HG02571 (cell line): ENCODE measurements at regions not wholly inside any gene's neighbourhood (a gene's known extent, or its start where the extent isn't known, plus 50 kb on each side); places are given as distances from the start of the nearest gene placed in this dataset.
"Not testable (repeated sequence)": the region's sequence is repeated elsewhere in the genome, so short reads cannot be mapped to it uniquely, and the experiment has no call there.

ENCODE experiments used
- ATAC-seq: cut with Tn5 transposase; IDR thresholded peaks from one replicate; pipeline ENCODE4 v1.9.1; 2021; ENCODE audit warnings: mild to moderate bottlenecking, moderate library complexity; ENCODE audit not compliant: unreplicated experiment

DNA sequence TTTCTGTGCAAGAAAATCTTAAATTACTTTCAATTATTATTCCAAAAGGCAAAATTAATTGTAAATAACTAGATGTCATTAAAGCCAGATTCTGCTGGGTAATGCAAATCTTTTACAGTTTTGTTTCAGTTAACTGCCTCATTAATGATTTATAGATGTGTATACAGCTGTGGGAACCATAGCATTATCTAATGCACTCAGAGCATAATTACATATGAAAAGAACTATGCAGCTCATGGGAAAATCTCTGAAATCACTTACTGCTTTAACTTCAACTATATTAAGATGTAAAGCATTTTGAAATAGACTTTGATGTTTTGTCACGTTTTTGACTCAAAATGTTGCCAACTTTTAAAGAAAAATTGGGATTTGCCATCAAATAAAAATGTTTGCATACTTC is 630.3 kb upstream of the KLHL4 start:
- ATAC-seq = no peak

DNA sequence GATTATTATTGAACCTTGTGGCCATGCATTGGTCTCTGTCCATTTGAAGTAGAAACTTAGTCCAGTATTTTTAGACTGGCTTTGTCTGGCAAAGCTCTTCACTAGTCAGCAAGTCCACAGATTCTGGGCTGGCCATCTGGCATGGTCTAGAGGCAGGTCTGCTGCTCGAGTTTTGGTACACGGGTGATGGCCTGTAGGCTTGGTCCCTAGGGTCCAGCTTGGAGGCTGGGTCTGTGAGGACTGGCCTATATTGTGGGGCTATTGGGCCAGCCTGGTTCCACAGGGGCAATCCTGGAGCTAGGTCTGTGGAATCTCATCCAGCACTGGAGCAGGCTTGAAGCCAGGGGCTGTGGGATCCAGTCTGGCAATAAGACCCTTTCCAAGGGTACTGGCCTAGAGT is 607.6 kb upstream of the KLHL4 start:
- ATAC-seq = no peak

DNA sequence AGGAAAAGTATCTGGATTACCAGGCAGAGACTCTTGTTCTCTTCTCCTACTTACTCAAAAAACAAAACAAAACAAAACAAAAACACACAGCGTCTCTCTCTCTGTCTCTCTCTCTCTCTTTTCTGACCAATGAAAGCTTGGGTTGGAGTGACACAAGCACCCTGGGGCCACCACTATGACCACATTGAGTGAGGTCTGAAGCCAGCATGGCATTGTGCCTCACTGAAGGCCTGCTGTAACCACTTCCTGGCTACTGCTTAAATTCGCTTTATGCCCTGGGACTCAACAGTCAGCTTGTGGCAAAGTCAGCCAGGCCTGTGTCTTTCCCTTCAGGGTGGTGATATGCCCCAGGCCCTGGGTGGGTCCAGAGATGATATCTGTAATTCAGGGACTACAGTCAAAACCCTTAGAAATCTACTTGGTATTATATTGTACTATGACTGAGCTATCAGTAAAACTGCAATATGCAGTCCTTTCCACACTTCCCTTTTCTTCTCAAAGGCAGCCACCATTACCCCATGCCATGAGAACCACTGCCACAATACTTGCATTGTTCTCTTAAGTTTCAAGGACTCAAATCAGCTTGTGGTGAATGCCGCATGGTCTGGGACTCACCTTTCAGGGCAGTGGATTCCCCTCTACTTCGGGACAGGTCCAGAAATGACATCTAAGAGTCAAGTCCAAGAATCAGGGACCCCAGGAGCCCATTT is 606.8 kb upstream of the KLHL4 start:
- no peak for ATAC-seq

DNA sequence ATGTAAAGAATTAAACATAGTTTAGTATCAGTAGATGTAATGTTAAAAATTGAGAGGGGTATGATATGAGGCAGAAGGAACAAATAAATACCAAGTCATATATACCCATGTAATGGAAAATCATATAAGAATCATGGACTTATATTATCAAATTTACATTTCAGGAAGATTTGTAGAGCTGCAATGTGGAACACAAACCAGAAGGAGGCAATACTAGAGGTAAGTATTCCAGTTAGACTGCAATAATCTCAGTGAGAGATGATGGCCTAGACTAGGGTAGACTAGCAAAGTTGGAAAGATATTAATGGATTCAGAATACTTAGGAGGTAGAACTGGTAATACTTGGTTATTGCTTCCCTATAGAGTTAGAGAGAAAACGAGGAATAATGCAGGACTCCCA is 603.0 kb upstream of the KLHL4 start:
- ATAC-seq = no peak

DNA sequence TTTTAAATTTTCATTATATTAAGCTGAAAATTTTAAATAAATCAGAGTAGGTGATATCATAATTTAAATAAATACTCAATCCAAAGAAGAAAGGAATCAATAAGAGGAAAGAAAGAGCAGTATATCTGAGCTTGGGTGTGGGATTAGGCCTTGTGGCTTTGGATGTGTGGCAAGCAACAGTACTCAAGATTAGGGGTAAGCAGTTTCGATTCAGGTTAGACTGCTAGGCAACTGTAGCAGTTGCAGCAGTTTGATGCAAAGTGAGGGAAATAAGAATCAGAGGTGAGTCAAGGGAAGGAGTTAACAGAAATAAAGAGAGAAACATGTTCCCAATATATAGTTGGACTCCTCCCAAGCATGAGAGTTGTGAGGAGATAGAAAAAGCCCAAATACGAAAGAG is 599.6 kb upstream of the KLHL4 start:
- no peak for ATAC-seq

DNA sequence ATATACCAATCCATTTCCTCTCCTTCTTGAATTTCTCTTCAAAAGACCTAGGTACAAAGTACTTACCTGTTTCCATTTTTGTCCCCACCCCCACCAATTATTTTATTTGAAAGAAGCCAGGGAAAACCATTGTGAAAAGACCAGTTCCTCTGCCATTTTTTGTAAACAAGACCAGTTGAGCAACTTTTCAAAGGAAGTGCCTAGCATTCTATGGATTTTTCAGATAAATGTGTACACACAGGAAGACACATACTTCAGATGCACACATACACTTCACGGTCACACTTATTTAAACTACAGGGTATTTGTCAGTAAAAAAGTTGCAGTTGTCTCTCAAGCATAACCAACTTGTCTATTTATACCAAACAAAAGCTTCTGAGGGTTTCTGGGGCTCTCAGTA is 587.2 kb upstream of the KLHL4 start:
- ATAC-seq = no peak

DNA sequence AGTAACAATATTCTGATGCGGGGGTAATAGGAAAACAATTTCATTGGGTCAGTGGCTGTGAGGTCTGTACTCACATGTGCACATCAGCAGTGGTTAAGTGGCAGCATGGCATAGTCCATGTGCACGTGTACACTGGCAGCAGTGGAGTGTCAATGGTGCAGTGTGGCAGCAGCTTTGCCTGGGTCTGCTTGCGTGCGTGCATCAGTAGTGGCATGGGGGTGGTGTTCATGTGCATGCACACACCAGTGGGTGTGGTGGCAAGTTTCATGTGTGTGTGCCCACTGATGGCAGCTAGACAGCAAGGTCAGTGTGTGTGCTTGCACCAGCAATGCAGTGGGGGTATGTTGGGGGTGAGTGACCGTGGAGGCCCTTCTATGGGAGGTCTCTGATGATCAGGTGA is 581.6 kb upstream of the KLHL4 start:
- no peak for ATAC-seq

DNA sequence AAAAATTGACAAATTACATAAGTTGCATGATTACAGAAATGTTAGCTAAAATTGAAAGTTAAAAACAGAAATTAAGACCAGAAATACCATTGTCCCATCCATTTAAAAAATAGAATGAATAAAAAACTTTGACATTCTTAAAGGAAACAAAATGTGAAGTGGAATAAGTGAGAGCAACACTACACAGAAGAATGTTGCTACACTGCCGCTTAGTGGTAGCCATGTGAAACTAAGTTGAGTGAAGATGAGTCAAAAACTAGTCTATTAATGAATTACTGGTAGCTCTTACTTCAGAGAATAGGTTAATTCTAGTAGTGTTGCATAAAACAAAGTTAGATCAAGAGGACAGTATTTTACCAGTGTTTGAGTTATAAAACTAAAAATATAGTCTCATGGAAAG is 571.0 kb upstream of the KLHL4 start:
- ATAC-seq = peak; percentile 62

DNA sequence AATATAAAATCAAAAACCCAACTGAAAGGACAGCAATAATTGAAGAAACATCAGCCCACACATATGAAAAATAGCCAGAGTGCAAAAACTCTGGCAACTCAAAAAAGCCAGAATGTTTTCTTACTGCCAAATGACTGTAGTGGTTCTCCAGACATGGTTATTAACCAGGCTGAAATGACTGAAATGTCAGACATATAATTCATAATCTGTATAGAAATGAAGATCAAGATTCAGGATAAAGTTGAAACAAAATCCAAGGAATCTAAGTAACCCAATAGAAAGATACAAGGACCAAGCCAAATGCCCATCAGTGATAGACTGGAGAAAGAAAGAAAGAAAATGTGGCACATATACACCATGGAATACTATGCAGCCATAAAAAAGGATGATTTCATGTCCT is 553.3 kb upstream of the KLHL4 start:
- ATAC-seq = no peak

DNA sequence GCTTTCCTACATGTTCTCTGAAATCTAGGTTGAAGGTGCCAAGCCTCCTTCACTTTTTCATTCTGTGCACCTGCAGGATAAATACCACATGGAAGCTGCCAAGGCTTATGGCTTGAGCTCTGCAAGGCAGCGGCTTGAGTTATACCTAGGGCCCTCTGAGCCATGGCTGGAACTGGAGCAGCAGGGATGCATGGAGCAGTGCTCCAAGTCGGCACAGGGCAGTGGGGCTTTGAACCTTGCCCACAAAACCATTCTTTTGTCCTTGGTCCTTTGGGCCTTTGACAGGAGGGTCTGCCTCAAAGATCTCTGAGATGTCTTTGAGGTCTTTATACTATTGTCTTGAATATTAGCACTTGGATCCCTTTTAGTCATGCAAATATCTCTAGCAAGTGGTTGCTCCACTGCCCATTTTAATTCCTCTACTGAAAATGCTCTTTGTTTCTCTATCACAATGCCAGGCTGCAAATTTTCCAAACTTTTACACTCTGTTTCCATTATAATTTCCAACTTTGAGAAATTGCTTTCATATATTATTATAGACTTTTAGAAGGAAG is 536.2 kb upstream of the KLHL4 start:
- no peak for ATAC-seq

DNA sequence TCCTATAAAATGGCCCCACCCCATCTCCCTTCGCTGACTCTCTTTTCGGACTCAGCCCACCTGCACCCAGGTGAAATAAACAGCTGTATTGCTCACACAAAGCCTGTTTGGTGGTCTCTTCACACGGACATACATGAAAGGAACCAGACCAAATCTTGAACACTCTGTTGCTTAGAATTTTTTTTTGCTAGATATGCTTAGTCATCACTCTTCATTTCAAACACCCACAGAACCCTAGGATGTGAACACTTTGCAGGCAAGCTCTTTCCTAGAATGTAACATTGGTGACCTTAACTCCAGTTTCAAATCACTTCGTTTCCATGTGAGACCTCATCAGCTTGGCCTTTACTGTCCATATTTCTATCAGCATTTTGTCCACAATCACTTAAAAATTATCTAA is 530.3 kb upstream of the KLHL4 start:
- not testable (repeated sequence) for ATAC-seq

DNA sequence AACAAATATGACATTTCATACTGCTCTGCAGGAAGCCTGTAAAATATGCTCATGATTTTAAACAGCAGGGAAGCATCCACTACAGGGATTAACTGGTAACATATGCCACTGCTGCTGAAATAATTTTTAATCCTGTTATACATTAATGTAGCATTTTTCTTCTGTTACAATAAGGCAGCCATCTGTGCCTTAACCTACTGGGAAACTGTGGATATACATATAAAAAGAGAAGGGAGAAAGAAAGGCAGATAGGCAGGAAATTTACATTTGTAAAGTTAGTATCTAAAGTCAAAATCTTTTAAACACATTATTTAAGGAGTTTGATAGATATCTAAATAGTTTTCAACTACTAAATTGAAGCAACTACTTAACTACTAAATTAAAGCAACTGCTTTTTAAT is 514.6 kb upstream of the KLHL4 start:
- ATAC-seq = no peak

DNA sequence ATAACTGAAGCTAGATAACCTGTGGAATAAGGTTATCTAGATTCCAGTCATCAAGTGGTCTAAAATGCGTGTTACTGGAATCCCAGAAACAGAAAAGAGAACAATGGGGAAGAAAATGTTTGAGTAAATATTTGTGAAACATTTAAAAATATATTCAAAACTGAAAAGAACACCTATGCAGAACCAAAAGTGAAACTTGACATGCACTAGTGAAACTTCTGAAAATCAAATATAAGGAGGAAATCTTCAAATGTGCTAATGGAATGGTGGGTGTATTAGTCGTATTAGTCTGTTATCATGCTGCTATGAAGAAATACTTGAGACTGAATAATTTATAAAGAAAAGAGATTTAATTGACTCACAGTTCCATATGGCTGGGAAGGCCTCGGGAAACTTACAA is 512.4 kb upstream of the KLHL4 start:
- no peak for ATAC-seq

DNA sequence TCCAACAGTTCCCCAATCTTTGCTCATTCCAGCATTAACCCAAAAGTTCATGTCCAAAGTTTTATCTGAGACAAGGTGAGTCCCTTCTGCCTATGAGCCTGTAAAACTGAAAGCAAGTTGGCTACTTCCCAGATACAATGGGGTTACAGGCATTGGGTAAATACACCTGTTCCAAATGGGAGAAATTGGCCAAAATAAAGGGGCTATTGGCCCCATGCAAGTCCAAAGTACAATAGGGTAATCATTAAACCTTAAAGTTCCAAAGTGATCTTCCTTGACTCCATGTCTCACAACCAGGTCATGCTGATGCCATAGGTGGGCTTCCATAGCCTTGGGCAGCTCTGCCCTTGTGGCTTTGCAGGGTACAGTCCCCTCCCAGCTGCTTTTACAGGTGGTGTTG is 511.7 kb upstream of the KLHL4 start:
- ATAC-seq = no peak

DNA sequence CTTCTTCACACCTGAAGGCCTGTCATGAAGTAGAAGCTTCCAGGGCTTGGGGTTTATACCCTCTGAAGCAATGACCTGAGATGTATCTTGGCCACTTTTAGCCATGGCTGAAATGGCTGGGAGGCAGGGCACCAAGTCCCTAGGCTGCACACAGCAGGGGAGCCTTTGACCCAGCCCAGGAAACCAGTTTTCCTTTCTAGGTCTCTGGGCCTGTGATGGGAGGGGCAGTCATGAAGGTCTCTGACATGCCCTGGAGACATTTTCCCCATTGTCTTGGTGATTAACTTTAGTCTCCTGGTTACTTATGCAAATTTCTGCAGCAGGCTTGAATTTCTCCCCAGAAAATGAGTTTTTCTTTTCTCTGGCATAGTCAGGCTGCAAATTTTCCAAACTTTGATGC is 511.0 kb upstream of the KLHL4 start:
- no peak for ATAC-seq

DNA sequence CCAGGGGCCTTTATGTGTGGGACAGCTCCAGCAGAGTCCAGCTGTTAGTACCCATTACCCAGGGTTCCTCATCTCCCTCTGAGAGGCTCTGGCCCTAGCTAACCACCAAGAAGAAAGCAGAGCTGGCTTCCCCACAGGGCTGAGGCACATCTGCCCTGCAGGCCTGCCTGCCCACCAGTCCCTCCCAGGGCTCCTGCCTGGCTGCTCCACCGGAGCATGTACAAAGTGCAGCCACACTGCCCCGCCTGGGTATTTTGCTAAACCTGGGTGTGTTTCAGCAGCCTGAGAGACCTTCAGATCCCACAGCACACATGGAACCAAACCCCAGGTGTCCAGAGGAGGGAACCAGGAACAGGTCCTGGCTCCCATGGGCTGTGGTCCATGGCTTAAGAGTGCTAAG is 500.4 kb upstream of the KLHL4 start:
- no peak for ATAC-seq

DNA sequence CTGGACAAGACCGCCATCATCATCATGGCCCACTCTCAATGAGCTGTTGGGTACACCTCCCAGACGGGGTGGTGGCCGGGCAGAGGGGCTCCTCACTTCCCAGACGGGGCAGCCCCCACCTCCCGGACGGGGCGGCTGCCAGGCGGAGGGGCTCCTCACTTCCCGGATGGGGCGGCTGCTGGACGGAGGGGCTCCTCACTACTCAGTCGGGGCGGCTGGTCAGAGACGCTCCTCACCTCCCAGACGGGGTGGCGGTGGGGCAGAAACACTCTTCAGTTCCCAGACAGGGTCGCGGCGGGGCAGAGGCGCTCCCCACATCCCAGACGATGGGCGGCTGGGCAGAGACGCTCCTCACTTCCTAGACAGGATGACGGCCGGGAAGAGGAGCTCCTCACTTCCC is 484.5 kb upstream of the KLHL4 start:
- ATAC-seq = not testable (repeated sequence)

DNA sequence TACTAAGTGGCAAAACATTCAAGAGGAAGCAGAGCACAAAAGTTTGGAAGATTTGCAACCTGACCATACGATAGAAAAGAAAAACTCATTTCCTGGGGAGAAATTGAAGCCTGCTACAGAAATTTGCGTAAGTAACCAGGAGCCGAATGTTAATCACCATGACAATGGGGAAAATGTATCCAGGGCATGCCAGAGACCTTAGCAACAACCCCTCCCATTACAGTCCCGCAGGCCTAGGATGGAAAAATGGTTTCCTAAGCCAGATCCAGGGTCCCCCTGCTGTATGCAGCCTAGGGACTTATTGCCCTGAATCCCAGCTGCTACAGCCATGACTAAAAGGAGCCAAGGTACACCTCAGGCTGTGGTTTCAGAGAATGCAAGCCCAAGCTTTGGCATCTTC is 472.2 kb upstream of the KLHL4 start:
- ATAC-seq = no peak

DNA sequence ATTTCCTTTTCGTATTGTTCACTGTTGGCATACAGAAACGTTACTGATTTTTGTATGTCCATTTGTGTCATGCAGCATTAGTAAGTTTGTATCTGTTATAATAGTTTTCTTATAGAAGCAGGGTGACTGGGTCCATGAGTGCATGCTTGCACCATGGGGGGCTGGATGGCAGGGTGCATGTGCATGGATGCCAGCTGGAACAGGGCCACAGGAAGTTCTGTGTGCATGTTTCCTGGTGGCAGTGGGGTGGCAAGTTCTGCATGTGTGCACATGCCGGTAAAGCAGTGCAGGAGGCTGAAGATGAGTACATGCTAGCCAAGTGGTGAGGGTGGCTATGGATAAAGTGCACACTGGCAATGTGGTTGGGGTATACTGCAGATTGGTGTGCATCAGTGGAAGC is 468.0 kb upstream of the KLHL4 start:
- no peak for ATAC-seq

DNA sequence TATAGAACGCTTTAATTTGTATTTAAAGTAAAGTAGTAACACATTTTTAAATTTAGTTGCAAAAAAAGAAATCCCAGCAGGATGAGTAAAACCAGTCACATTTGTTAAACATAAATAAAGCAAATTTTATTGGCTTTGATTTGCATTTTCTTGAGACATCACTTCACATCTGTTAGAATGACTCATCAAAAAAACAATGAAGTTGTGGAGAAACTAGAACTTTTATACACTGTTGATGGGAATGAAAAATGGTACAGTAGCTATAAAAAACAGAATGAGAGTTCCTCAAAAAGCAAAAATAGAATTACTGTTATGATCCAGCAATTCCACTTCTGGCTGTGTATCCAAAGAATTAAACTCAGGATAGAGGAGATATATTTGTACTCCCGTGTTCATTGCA is 454.0 kb upstream of the KLHL4 start:
- ATAC-seq = no peak

DNA sequence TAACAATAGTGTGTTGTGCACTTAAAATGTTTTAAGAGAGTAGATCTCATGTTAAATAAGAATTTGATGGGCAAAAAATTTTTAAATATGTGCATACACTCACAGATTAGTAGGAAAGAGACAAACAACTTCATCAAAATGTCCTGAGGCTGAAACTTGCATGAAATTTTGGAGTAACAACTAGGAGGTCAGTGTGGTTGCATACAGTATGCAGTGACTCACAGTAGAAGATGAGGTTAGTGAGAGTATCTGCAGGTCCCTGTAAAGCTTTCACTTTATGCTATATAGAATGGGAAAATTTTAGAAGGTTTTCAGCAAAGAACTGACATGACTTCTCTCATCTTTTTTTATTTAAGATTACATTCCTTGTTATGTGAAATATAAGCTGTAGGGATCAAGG is 453.1 kb upstream of the KLHL4 start:
- ATAC-seq = no peak

DNA sequence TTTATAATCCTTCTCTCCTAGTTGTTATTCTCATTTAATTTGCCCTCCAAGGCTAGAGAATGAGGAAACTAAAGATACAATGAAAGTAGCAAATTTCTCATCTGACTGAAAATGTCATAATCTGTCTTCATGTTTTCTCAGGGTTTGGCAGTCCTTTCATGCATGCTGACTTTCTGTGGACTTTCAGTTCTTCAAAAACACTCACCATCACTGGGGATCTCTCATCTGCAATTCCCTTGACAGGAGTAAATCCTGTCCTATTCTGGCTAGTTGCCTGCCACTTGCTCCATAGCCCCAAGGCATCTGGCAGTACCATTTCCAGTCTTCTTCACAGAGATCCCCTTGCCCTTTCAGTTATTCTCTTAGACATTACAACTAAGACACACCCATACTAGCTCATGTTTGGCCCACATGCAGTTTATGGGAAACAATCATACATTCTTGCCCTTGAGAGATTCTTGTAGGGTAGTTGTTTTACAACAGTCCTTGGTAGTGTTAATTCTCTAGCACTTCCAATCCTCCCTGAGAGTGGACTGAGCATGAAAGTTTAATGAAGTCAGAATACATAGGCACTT is 449.7 kb upstream of the KLHL4 start:
- no peak for ATAC-seq

DNA sequence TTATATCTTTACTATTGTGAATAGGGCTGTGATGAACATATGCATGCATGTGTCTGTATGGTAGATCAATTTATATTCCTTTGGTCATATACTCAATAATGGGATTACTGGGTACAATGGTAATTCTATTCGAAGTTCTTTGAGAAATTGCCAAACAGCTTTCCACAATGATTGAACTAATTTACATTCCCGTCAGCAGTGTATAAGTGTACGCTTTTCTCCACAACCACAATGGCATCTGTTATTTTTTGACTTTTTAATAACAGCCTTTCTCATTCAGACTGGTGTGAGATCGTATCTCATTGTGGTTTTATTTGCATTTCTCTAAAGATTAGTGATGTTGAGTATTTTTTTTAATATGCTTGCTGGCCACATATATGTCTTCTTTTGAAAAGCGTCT is 439.4 kb upstream of the KLHL4 start:
- no peak for ATAC-seq
